GM19351 (cell line): ENCODE measurements at regions not wholly inside any gene's neighbourhood (a gene's known extent, or its start where the extent isn't known, plus 50 kb on each side); places are given as distances from the start of the nearest gene placed in this dataset.

Experiments used
- ATAC-seq: cut with Tn5 transposase; IDR thresholded peaks from one replicate; pipeline ENCODE4 v1.9.1; 2021; ENCODE audit warnings: mild to moderate bottlenecking, moderate library complexity; ENCODE audit not compliant: unreplicated experiment

- ATAC-seq = no peak
These were observed 355.1 kb downstream of the EPM2A start for GRCh38 chr6:145380186-145380585.

GRCh38 chr6:145381941-145382340, 353.4 kb downstream of the EPM2A start:
- ATAC-seq = no peak

GRCh38 chr6:145383428-145383827, 351.9 kb downstream of the EPM2A start:
- no peak for ATAC-seq

GRCh38 chr6:145384503-145384902, 350.8 kb downstream of the EPM2A start:
- no peak for ATAC-seq

- ATAC-seq = no peak
These were observed 338.8 kb downstream of the EPM2A start for GRCh38 chr6:145396499-145396898.

GRCh38 chr6:145400508-145400907, 334.8 kb downstream of the EPM2A start:
- no peak for ATAC-seq

GRCh38 chr6:145405006-145405551, 330.2 kb downstream of the EPM2A start:
- no peak for ATAC-seq

- ATAC-seq = no peak
These were observed 328.5 kb downstream of the EPM2A start for GRCh38 chr6:145406783-145407182.

GRCh38 chr6:145415616-145416015, 319.7 kb downstream of the EPM2A start:
- no peak for ATAC-seq

- ATAC-seq = no peak
These were observed 314.7 kb downstream of the EPM2A start for GRCh38 chr6:145420599-145420998.

GRCh38 chr6:145423936-145424335, 311.4 kb downstream of the EPM2A start:
- no peak for ATAC-seq

- no peak for ATAC-seq
These were observed 308.1 kb downstream of the EPM2A start for GRCh38 chr6:145427232-145427631.

GRCh38 chr6:145428706-145429105, 306.6 kb downstream of the EPM2A start:
- no peak for ATAC-seq

- ATAC-seq = no peak
These were observed 293.2 kb downstream of the EPM2A start for GRCh38 chr6:145442110-145442509.

- no peak for ATAC-seq
These were observed 289.6 kb downstream of the EPM2A start for GRCh38 chr6:145445674-145446073.

GRCh38 chr6:145451029-145451428, 284.3 kb downstream of the EPM2A start:
- ATAC-seq = no peak

GRCh38 chr6:145453376-145453775, 281.9 kb downstream of the EPM2A start:
- no peak for ATAC-seq

GRCh38 chr6:145454006-145454405, 281.3 kb downstream of the EPM2A start:
- ATAC-seq = no peak

GRCh38 chr6:145457556-145457955, 277.8 kb downstream of the EPM2A start:
- ATAC-seq = no peak

GRCh38 chr6:145468534-145468933, 266.8 kb downstream of the EPM2A start:
- ATAC-seq = no peak

- no peak for ATAC-seq
These were observed 266.3 kb downstream of the EPM2A start for GRCh38 chr6:145469021-145469420.

GRCh38 chr6:145475794-145476396, 259.4 kb downstream of the EPM2A start:
- no peak for ATAC-seq

- no peak for ATAC-seq
These were observed 255.3 kb downstream of the EPM2A start for GRCh38 chr6:145480024-145480423.
